Liver (tissue), 7 donors: ENCODE measurements at regions not wholly inside any gene's neighbourhood (a gene's known extent, or its start where the extent isn't known, plus 50 kb on each side); places are given as distances from the start of the nearest gene placed in this dataset.

Experiments
- DNase-seq: peaks from one replicate; pipeline ENCODE4 v3.0.0-alpha.2; 2017; ENCODE audit warnings: low spot score
- H3K27ac ChIP-seq, 2 donors: one replicate each; pipeline ENCODE4 v1.7.0; 2013; ENCODE audit warnings: inconsistent platforms in 2 of 2, low read length in 2 of 2, control low read depth in 1 of 2, low read depth in 1 of 2, mild to moderate bottlenecking in 1 of 2
- H3K27me3 ChIP-seq, 4 donors: one replicate each; pipeline versions ENCODE4 v1.6.1 to v1.7.0; 2013; ENCODE audit warnings: low read length in 3 of 4, inconsistent platforms in 1 of 4, mild to moderate bottlenecking in 1 of 4, moderate library complexity in 1 of 4; ENCODE audit not compliant: control insufficient read depth in 4 of 4, insufficient read depth in 4 of 4
- H3K36me3 ChIP-seq, 4 donors: one replicate each; pipeline versions ENCODE4 v1.6.1 to v1.7.0; 2013; ENCODE audit warnings: low read length in 3 of 4, mild to moderate bottlenecking in 3 of 4, low read depth in 1 of 4, moderate library complexity in 1 of 4; ENCODE audit not compliant: control insufficient read depth in 4 of 4, insufficient read depth in 3 of 4
- H3K4me1 ChIP-seq, 4 donors: one replicate each; pipeline versions ENCODE4 v1.6.1 to v1.7.0; 2013; ENCODE audit warnings: low read length in 3 of 4, mild to moderate bottlenecking in 3 of 4, moderate library complexity in 1 of 4; ENCODE audit not compliant: control insufficient read depth in 4 of 4, insufficient read depth in 4 of 4
- H3K4me3 ChIP-seq, 3 donors: one replicate each; pipeline versions ENCODE4 v1.6.1 to v1.7.0; 2013; ENCODE audit warnings: low read length in 3 of 3, control low read depth in 1 of 3, low read depth in 1 of 3, mild to moderate bottlenecking in 1 of 3
- H3K9ac ChIP-seq, 2 donors: one replicate each; pipeline ENCODE4 v1.7.0; 2013; ENCODE audit warnings: low read length in 2 of 2, mild to moderate bottlenecking in 2 of 2, moderate library complexity in 2 of 2, control low read depth in 1 of 2, low read depth in 1 of 2
- H3K9me3 ChIP-seq, 4 donors: one replicate each; pipeline versions ENCODE4 v1.6.1 to v1.7.0; 2013; ENCODE audit warnings: low read length in 3 of 4; ENCODE audit not compliant: control insufficient read depth in 4 of 4
- EGR1 ChIP-seq, 2 donors: IDR thresholded peaks; 2 replicates each; pipeline ENCODE4 v1.6.1; 2016 to 2018; ENCODE audit warnings: antibody characterized with exemption in 2 of 2, low read depth in 2 of 2
- FOXA1 ChIP-seq: IDR thresholded peaks from 2 replicates; pipeline ENCODE4 v1.6.1; 2016; ENCODE audit warnings: antibody characterized with exemption
- FOXA2 ChIP-seq: IDR thresholded peaks from 2 replicates; pipeline ENCODE4 v1.6.1; 2016; ENCODE audit warnings: antibody characterized with exemption
- GABPA ChIP-seq, 2 donors: IDR thresholded peaks in 1 of 2; conservative IDR thresholded peaks in 1 of 2; 2 replicates each; pipeline ENCODE4 v1.6.1; 2016; ENCODE audit warnings: antibody characterized with exemption in 2 of 2, mild to moderate bottlenecking in 1 of 2, moderate library complexity in 1 of 2
- HNF4A ChIP-seq, 2 donors: conservative IDR thresholded peaks; 2 replicates each; pipeline ENCODE4 v1.6.1; 2016; ENCODE audit warnings: antibody characterized with exemption in 2 of 2, mild to moderate bottlenecking in 2 of 2
- HNF4G ChIP-seq: IDR thresholded peaks from 2 replicates; pipeline ENCODE4 v1.6.1; 2016; ENCODE audit warnings: antibody characterized with exemption
- JUND ChIP-seq, 2 donors: IDR thresholded peaks; 2 replicates each; pipeline ENCODE4 v1.6.1; 2016; ENCODE audit warnings: antibody characterized with exemption in 2 of 2
- NR2F2 ChIP-seq: IDR thresholded peaks from 2 replicates; pipeline ENCODE4 v1.6.1; 2016; ENCODE audit warnings: antibody characterized with exemption
- RAD21 ChIP-seq, 2 donors: IDR thresholded peaks; 2 replicates each; pipeline ENCODE4 v1.6.1; 2016; ENCODE audit warnings: antibody characterized with exemption in 2 of 2, mild to moderate bottlenecking in 2 of 2
- RXRA ChIP-seq, 2 donors: IDR thresholded peaks; 2 replicates each; pipeline ENCODE4 v1.6.1; 2017 to 2018; ENCODE audit warnings: antibody characterized with exemption in 2 of 2, mild to moderate bottlenecking in 1 of 2
- SP1 ChIP-seq: IDR thresholded peaks from 2 replicates; pipeline ENCODE4 v1.6.1; 2018; ENCODE audit warnings: antibody characterized with exemption, mild to moderate bottlenecking
- TAF1 ChIP-seq: conservative IDR thresholded peaks from 2 replicates; pipeline ENCODE4 v1.6.1; 2016; ENCODE audit warnings: antibody characterized with exemption, mild to moderate bottlenecking
- YY1 ChIP-seq: IDR thresholded peaks from 2 replicates; pipeline ENCODE4 v1.6.1; 2016; ENCODE audit warnings: antibody characterized with exemption, mild to moderate bottlenecking
- WGBS: extraction: QIAGEN DNeasy Blood & Tissue Kit; methylation state at CpG from one replicate; pipeline ENCODE4 v1.1.7; 2013; 5-methylcytosine and 5-hydroxymethylcytosine counted together
- TF ChIP-seq, protein P1 (sequence below): IDR thresholded peaks from 2 replicates; pipeline ENCODE4 v1.6.1; 2016; ENCODE audit warnings: antibody characterized with exemption
- TF ChIP-seq, protein P2 (sequence below): IDR thresholded peaks from 2 replicates; pipeline ENCODE4 v1.6.1; 2016; ENCODE audit warnings: antibody characterized with exemption, mild to moderate bottlenecking
- TF ChIP-seq, protein P3 (sequence below): IDR thresholded peaks from 2 replicates; pipeline ENCODE4 v1.6.1; 2016; ENCODE audit warnings: antibody characterized with exemption
- donor health status: healthy.
- donor health status: healthy.
- donor health status: healthy.
- donor health status: healthy.

GRCh38 chr4:135724421-135724820 is 1522.8 kb upstream of the PABPC4L start:
- Histone ChIP-seq H3K4me3 (no peak overlapping the region), H3K9ac (no peak overlapping the region), H3K27me3 (no peaks in the 10 kb centered on the region), H3K4me1 (no peaks in the 10 kb centered on the region), H3K36me3 (no peaks in the 10 kb centered on the region), H3K27ac (no peak overlapping the region), H3K9me3 (no peaks in the 10 kb centered on the region)
- DNase-seq: no peak
- TF ChIP-seq EGR1 (IDR thresholded peaks at IDR 0.05; ENCODE audit: low read depth in 2 of 2) (no peak), HNF4G (no peak), RAD21 (IDR thresholded peaks at IDR 0.05) (no peak), HNF4A (conservative IDR thresholded peaks at IDR 0.05) (no peak), FOXA1 (no peak), RXRA (IDR thresholded peaks at IDR 0.05) (no peak), GABPA (IDR thresholded peaks at IDR 0.05 in 1 of 2, conservative IDR thresholded peaks at IDR 0.05 in 1 of 2) (no peak), FOXA2 (no peak), YY1 (no peak), JUND (IDR thresholded peaks at IDR 0.05) (no peak), SP1 (no peak), NR2F2 (no peak)
- TF ChIP-seq, protein P1, sequence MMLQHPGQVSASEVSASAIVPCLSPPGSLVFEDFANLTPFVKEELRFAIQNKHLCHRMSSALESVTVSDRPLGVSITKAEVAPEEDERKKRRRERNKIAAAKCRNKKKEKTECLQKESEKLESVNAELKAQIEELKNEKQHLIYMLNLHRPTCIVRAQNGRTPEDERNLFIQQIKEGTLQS: no peak
- TF ChIP-seq, protein P2, sequence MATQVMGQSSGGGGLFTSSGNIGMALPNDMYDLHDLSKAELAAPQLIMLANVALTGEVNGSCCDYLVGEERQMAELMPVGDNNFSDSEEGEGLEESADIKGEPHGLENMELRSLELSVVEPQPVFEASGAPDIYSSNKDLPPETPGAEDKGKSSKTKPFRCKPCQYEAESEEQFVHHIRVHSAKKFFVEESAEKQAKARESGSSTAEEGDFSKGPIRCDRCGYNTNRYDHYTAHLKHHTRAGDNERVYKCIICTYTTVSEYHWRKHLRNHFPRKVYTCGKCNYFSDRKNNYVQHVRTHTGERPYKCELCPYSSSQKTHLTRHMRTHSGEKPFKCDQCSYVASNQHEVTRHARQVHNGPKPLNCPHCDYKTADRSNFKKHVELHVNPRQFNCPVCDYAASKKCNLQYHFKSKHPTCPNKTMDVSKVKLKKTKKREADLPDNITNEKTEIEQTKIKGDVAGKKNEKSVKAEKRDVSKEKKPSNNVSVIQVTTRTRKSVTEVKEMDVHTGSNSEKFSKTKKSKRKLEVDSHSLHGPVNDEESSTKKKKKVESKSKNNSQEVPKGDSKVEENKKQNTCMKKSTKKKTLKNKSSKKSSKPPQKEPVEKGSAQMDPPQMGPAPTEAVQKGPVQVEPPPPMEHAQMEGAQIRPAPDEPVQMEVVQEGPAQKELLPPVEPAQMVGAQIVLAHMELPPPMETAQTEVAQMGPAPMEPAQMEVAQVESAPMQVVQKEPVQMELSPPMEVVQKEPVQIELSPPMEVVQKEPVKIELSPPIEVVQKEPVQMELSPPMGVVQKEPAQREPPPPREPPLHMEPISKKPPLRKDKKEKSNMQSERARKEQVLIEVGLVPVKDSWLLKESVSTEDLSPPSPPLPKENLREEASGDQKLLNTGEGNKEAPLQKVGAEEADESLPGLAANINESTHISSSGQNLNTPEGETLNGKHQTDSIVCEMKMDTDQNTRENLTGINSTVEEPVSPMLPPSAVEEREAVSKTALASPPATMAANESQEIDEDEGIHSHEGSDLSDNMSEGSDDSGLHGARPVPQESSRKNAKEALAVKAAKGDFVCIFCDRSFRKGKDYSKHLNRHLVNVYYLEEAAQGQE: no peak
- TF ChIP-seq, protein P3, sequence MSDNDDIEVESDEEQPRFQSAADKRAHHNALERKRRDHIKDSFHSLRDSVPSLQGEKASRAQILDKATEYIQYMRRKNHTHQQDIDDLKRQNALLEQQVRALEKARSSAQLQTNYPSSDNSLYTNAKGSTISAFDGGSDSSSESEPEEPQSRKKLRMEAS: no peak
- 70% methylated on average over 2 of the region's 2 CpGs for WGBS

GRCh38 chr4:135718019-135718418 is 1516.4 kb upstream of the PABPC4L start:
- no peaks in the 10 kb centered on the region for H3K27me3 ChIP-seq
- DNase-seq: no peak
- no peaks in the 10 kb centered on the region for H3K36me3 ChIP-seq
- no peaks in the 10 kb centered on the region for H3K9me3 ChIP-seq
- H3K4me1 ChIP-seq: no peaks in the 10 kb centered on the region
- no peak overlapping the region for H3K9ac ChIP-seq
- WGBS: 82% methylated on average over 1 of the region's 1 CpG
- TF ChIP-seq HNF4G (no peak), YY1 (no peak), TAF1 (no peak)
- TF ChIP-seq, protein P2: no peak
- H3K27ac ChIP-seq: no peak overlapping the region
- H3K4me3 ChIP-seq: no peak overlapping the region
